GM12892 (cell line): ENCODE measurements at regions not wholly inside any gene's neighbourhood (a gene's known extent, or its start where the extent isn't known, plus 50 kb on each side); places are given as distances from the start of the nearest gene placed in this dataset.

Experiments
- POLR2A ChIP-seq: IDR thresholded peaks from 2 replicates; pipeline ENCODE4 v1.6.1; 2011; ENCODE audit warnings: low read depth, low read length, control low read depth
- POLR2AphosphoS5 ChIP-seq: IDR thresholded peaks from 2 replicates; pipeline ENCODE4 v1.6.1; 2011; ENCODE audit warnings: low read depth, low read length, control low read depth

DNA sequence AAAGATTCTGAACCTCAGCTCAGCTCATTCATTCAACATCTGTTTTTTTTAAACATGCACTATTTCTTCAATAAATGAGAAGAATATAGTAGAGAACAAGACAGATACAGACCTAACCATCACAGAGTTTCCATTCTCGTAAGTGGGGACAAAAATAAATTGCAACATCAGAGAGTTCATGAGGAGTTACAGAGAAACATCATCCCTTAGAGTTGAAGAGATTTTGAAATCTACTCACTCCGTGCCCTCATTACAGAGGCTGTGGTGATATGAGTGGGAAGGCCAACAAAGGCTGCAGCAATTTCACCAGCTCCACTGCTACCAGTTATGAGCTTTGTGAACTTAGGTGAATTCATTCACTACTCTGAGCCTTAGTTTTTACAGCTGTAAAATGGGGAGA is 399.3 kb downstream of the BCL11A start:
- TF ChIP-seq POLR2A (no peak), POLR2AphosphoS5 (no peak)
